Activated naive CD8-positive, alpha-beta T cell treated with anti-CD3 and anti-CD28 coated beads, Interleukin-2, amount 50 U/mL, for 24 hours (primary cell): ENCODE measurements at regions not wholly inside any gene's neighbourhood (a gene's known extent, or its start where the extent isn't known, plus 50 kb on each side); places are given as distances from the start of the nearest gene placed in this dataset.

Experiments
- ATAC-seq: fragments of 150-1000 bp; cut with Tn5 transposase; one replicate; pipeline ENCODE4 v1.10.0; 2021
- DNase-seq: peaks from one replicate; pipeline ENCODE4 v3.0.0; 2021
- H3K27ac Mint-ChIP-seq: one replicate; pipeline ENCODE4 v1.8.0; 2021; ENCODE audit warnings: mild to moderate bottlenecking, mixed read lengths
- H3K27me3 Mint-ChIP-seq: one replicate; pipeline ENCODE4 v1.8.0; 2021; ENCODE audit warnings: mixed read lengths
- H3K36me3 Mint-ChIP-seq: one replicate; pipeline ENCODE4 v1.8.0; 2021; ENCODE audit warnings: low read depth, mixed read lengths
- H3K4me1 Mint-ChIP-seq: one replicate; pipeline ENCODE4 v1.8.0; 2021; ENCODE audit warnings: mixed read lengths
- H3K4me3 Mint-ChIP-seq: one replicate; pipeline ENCODE4 v1.8.0; 2021; ENCODE audit warnings: mild to moderate bottlenecking, moderate library complexity, mixed read lengths
- H3K9me3 Mint-ChIP-seq: one replicate; pipeline ENCODE4 v1.8.0; 2021; ENCODE audit warnings: mixed read lengths

- DNase-seq: no peak
- Mint-ChIP-seq H3K4me1 (no peaks in the 10 kb centered on the region), H3K36me3 (no peaks in the 10 kb centered on the region), H3K27ac (no peak overlapping the region), H3K9me3 (peaks cover 14% of the 10 kb centered on the region), H3K4me3 (no peak overlapping the region), H3K27me3 (no peaks in the 10 kb centered on the region)
- no peak for ATAC-seq
Observed at GRCh38 chr1:194952171-194952570, 1656.1 kb downstream of the KCNT2 start.

GRCh38 chr1:194950584-194950983, 1657.7 kb downstream of the KCNT2 start:
- Mint-ChIP-seq H3K27me3 (no peaks in the 10 kb centered on the region), H3K9me3 (peaks cover 14% of the 10 kb centered on the region), H3K27ac (no peak overlapping the region), H3K4me3 (no peak overlapping the region), H3K4me1 (no peaks in the 10 kb centered on the region), H3K36me3 (no peaks in the 10 kb centered on the region)
- ATAC-seq (no peak), DNase-seq (no peak)

- Mint-ChIP-seq H3K9me3 (peaks cover 4% of the 10 kb centered on the region), H3K27me3 (no peaks in the 10 kb centered on the region), H3K4me1 (no peaks in the 10 kb centered on the region), H3K36me3 (no peaks in the 10 kb centered on the region), H3K27ac (no peak overlapping the region), H3K4me3 (no peak overlapping the region)
- no peak for ATAC-seq
- no peak for DNase-seq
Observed at GRCh38 chr1:194940336-194941030, 1667.8 kb downstream of the KCNT2 start.

- DNase-seq (no peak), ATAC-seq (no peak)
- Mint-ChIP-seq H3K9me3 (no peaks in the 10 kb centered on the region), H3K4me1 (no peaks in the 10 kb centered on the region), H3K27me3 (no peaks in the 10 kb centered on the region), H3K27ac (no peak overlapping the region), H3K4me3 (no peak overlapping the region), H3K36me3 (no peaks in the 10 kb centered on the region)
Observed at GRCh38 chr1:194935864-194936263, 1672.4 kb downstream of the KCNT2 start.

- H3K36me3 Mint-ChIP-seq: no peaks in the 10 kb centered on the region
- no peaks in the 10 kb centered on the region for H3K9me3 Mint-ChIP-seq
- no peaks in the 10 kb centered on the region for H3K27me3 Mint-ChIP-seq
- no peaks in the 10 kb centered on the region for H3K4me1 Mint-ChIP-seq
- no peak overlapping the region for H3K27ac Mint-ChIP-seq
- ATAC-seq (no peak), DNase-seq (no peak)
- H3K4me3 Mint-ChIP-seq: no peak overlapping the region
Observed at GRCh38 chr1:194931166-194931565, 1677.1 kb downstream of the KCNT2 start.

GRCh38 chr1:194930132-194930531, 1678.1 kb downstream of the KCNT2 start:
- Mint-ChIP-seq H3K9me3 (no peaks in the 10 kb centered on the region), H3K4me3 (no peak overlapping the region), H3K4me1 (no peaks in the 10 kb centered on the region), H3K36me3 (no peaks in the 10 kb centered on the region), H3K27ac (no peak overlapping the region), H3K27me3 (no peaks in the 10 kb centered on the region)
- ATAC-seq: no peak
- DNase-seq: no peak

- DNase-seq (no peak), ATAC-seq (no peak)
- no peaks in the 10 kb centered on the region for H3K36me3 Mint-ChIP-seq
- no peaks in the 10 kb centered on the region for H3K4me1 Mint-ChIP-seq
- no peaks in the 10 kb centered on the region for H3K9me3 Mint-ChIP-seq
- H3K4me3 Mint-ChIP-seq: no peak overlapping the region
- no peak overlapping the region for H3K27ac Mint-ChIP-seq
- no peaks in the 10 kb centered on the region for H3K27me3 Mint-ChIP-seq
Observed at GRCh38 chr1:194929357-194929756, 1678.9 kb downstream of the KCNT2 start.

GRCh38 chr1:194919146-194919545, 1689.1 kb downstream of the KCNT2 start:
- Mint-ChIP-seq H3K27me3 (no peaks in the 10 kb centered on the region), H3K9me3 (no peaks in the 10 kb centered on the region), H3K4me1 (no peaks in the 10 kb centered on the region), H3K36me3 (no peaks in the 10 kb centered on the region), H3K27ac (no peak overlapping the region), H3K4me3 (no peak overlapping the region)
- ATAC-seq: no peak
- no peak for DNase-seq

GRCh38 chr1:194917769-194918168, 1690.5 kb downstream of the KCNT2 start:
- Mint-ChIP-seq H3K4me3 (no peak overlapping the region), H3K27me3 (no peaks in the 10 kb centered on the region), H3K36me3 (no peaks in the 10 kb centered on the region), H3K27ac (no peak overlapping the region), H3K9me3 (no peaks in the 10 kb centered on the region), H3K4me1 (no peaks in the 10 kb centered on the region)
- DNase-seq (no peak), ATAC-seq (no peak)

- no peak for DNase-seq
- ATAC-seq: no peak
- H3K27me3 Mint-ChIP-seq: no peaks in the 10 kb centered on the region
Observed at GRCh38 chr1:194908643-194909042, 1699.6 kb downstream of the KCNT2 start.

GRCh38 chr1:194903524-194903923, 1704.7 kb downstream of the KCNT2 start:
- no peak for ATAC-seq
- no peak overlapping the region for H3K4me3 Mint-ChIP-seq
- no peak overlapping the region for H3K27ac Mint-ChIP-seq
- no peak for DNase-seq
- H3K4me1 Mint-ChIP-seq: no peaks in the 10 kb centered on the region
- H3K36me3 Mint-ChIP-seq: no peaks in the 10 kb centered on the region
- no peaks in the 10 kb centered on the region for H3K27me3 Mint-ChIP-seq
- no peaks in the 10 kb centered on the region for H3K9me3 Mint-ChIP-seq

More at GRCh38 chr1:194908643-194909042, 1699.6 kb downstream of the KCNT2 start:
- no peaks in the 10 kb centered on the region for H3K9me3 Mint-ChIP-seq
- no peak overlapping the region for H3K27ac Mint-ChIP-seq
- no peak overlapping the region for H3K4me3 Mint-ChIP-seq
- no peaks in the 10 kb centered on the region for H3K4me1 Mint-ChIP-seq
- no peaks in the 10 kb centered on the region for H3K36me3 Mint-ChIP-seq

GRCh38 chr1:194889310-194889709, 1702.9 kb upstream of the B3GALT2 start:
- H3K27ac Mint-ChIP-seq: no peak overlapping the region
- H3K36me3 Mint-ChIP-seq: no peaks in the 10 kb centered on the region
- H3K4me3 Mint-ChIP-seq: no peak overlapping the region
- ATAC-seq: no peak
- H3K27me3 Mint-ChIP-seq: no peaks in the 10 kb centered on the region
- H3K9me3 Mint-ChIP-seq: peaks cover 7% of the 10 kb centered on the region
- DNase-seq: no peak
- H3K4me1 Mint-ChIP-seq: no peaks in the 10 kb centered on the region

GRCh38 chr1:194870860-194871259, 1684.4 kb upstream of the B3GALT2 start:
- no peaks in the 10 kb centered on the region for H3K27me3 Mint-ChIP-seq
- H3K9me3 Mint-ChIP-seq: peaks cover 5% of the 10 kb centered on the region
- no peak overlapping the region for H3K27ac Mint-ChIP-seq
- no peaks in the 10 kb centered on the region for H3K36me3 Mint-ChIP-seq
- no peaks in the 10 kb centered on the region for H3K4me1 Mint-ChIP-seq
- H3K4me3 Mint-ChIP-seq: no peak overlapping the region
- DNase-seq (no peak), ATAC-seq (no peak)

GRCh38 chr1:194866153-194866552, 1679.7 kb upstream of the B3GALT2 start:
- DNase-seq (no peak), ATAC-seq (no peak)
- Mint-ChIP-seq H3K27ac (no peak overlapping the region), H3K27me3 (no peaks in the 10 kb centered on the region), H3K4me3 (no peak overlapping the region), H3K9me3 (peaks cover 4% of the 10 kb centered on the region), H3K4me1 (no peaks in the 10 kb centered on the region), H3K36me3 (no peaks in the 10 kb centered on the region)

- no peak for ATAC-seq
- Mint-ChIP-seq H3K9me3 (peaks cover 4% of the 10 kb centered on the region), H3K4me3 (no peak overlapping the region), H3K36me3 (no peaks in the 10 kb centered on the region), H3K4me1 (no peaks in the 10 kb centered on the region), H3K27ac (no peak overlapping the region), H3K27me3 (no peaks in the 10 kb centered on the region)
- DNase-seq: no peak
Observed at GRCh38 chr1:194865383-194865782, 1679.0 kb upstream of the B3GALT2 start.

- Mint-ChIP-seq H3K4me1 (no peaks in the 10 kb centered on the region), H3K4me3 (no peak overlapping the region), H3K9me3 (peaks cover 4% of the 10 kb centered on the region), H3K27me3 (no peaks in the 10 kb centered on the region), H3K27ac (no peak overlapping the region), H3K36me3 (no peaks in the 10 kb centered on the region)
- DNase-seq (no peak), ATAC-seq (no peak)
Observed at GRCh38 chr1:194862129-194862528, 1675.7 kb upstream of the B3GALT2 start.
